NCI-H1417 treated with DMSO at 0.1 percent for 48 hours (cell line): ENCODE measurements at regions not wholly inside any gene's neighbourhood (a gene's known extent, or its start where the extent isn't known, plus 50 kb on each side); places are given as distances from the start of the nearest gene placed in this dataset.

Source experiments
- DNase-seq: peaks from one replicate; lab custom pipeline; 2025; lab: John Stamatoyannopoulos, UW

GRCh38 chr4:18247189-18247588 lies 225.6 kb upstream of the LCORL start:
- no peak for DNase-seq

- no peak for DNase-seq
Measured at GRCh38 chr4:18242919-18243693, 221.6 kb upstream of the LCORL start.

DNA sequence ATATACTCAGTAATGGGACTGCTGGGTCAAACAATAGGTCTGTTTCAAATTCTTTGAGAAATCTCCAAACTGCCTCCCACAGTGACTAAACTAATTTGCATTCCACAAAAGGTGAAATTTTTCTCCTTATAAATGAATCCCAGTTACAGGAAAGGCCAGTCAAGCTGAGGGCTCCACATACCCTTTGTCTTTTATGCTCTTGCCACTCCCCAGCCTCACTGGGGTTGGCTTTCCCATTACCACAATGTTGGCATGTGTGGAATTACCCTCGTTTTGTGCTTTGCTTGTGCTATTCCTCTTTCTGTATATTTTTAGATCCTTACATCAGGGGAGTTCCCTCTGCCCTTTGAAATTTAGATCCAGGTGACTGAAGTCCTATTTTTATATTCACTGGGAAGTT lies 220.2 kb upstream of the LCORL start:
- DNase-seq = no peak

DNA sequence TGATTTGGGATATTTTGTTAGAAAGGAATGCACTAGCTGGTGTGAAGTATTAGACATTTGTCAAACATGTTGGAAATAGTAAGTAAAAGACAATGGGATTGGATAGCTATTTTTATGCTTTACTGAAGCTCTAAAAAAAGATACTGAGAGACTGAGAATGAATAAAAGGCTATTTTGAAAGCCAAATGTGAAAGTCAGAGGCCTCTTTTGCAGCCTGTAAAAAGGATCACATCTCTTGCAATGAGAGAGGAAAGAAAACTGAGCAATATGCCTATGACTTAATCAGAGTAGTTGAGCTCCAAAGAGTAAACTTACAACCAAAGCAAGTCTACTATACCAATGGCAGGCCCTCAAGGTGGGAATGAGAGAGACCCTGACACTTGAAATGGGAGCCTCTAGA lies 212.6 kb upstream of the LCORL start:
- no peak for DNase-seq

DNA sequence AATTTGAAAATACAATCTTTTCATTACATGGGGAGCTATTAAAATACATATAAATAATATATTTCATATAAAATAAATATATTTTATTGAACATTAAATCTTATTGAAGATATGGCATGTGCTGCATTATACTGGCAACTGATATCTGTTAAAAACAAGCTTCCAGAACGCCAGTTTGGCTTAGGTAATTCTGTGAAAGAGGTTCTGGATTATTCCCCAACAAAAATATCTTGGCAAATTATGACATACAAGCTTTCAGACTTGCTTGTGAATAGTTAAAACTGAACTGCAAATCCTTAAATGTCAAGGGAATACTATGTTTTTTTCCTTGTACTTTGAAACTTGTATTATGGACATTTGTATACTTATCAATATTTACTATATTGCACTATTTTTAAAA lies 210.2 kb upstream of the LCORL start:
- DNase-seq = no peak

- no peak for DNase-seq
Measured at GRCh38 chr4:18227880-18228279, 206.3 kb upstream of the LCORL start.

DNA sequence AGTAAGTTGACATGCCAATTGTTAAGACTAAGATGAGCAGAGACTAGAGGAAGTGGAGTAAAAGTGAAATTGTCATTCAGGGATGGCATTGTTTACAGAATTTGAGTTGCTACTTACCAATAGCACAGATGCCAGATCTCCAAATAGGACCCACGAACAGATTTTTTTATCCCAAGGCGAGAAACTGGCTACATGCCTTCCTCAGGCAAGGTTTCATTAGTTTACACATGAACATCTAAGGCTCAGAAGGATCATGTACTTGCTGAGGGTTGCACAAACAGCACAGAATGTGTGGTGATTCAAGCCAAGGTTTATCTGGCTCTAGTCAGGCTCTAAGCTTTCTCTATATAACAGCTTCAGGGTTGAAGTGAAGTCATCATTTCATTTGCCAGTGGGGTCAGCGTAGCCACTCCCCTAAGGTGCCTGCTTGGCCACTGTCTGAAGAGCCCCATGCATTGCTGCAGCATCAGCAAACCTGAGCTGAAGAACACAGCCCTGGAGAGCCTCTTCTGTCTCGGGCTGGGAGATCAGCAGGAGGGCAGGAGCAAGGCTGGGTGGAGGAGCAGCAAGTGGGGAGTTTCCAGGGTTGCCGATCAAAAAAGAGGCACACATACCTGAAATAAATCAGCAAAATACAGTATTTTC lies 193.0 kb upstream of the LCORL start:
- no peak for DNase-seq

DNA sequence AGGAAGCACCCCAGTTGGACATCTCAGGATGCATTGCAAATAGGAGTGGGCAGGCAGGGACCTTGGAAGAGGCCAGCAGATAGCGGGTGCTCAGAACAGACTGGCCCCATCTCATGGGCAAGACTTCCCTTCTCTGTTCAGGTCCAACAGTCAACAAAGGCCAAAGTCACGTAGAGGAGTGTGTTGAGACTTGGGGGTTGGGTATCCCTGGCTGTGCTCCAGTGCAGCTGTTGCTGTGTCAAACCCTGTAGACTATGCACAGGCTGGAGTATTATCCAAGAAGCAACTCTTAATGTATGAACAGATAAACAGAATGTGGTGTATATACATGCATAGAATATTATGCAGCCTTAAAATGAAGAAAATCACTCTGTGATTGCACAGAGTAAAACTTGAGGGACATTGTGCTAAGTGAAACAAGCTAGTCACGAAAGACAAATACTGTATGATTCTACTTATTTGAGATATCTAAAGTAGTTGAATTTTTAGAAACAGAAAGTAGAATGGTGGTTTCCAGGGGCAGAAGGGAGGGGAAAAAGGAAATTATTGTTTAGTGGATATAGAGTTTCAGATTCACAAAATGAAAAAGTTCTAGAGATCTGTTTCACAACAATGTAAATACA lies 192.1 kb upstream of the LCORL start:
- DNase-seq = no peak

DNA sequence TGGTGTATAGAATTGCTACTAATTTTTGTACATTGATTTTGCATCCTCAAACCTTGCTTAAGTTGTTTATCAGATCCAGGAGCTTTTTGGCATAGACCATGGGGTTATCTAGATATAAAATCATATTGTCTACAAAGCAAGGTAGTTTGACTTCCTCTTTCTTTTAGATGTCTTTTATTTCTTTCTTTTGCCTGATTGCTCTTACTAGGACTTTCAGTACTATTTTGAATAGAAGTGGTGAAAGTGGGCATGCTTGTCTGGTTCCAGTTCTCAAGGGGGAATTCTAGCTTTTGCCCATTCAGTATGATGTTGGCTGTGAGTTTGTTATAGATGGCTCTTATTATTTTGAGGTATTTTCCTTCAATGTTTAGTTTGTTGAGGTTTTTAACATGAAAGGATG lies 187.9 kb upstream of the LCORL start:
- no peak for DNase-seq

GRCh38 chr4:18203966-18204365 lies 182.4 kb upstream of the LCORL start:
- no peak for DNase-seq

DNA sequence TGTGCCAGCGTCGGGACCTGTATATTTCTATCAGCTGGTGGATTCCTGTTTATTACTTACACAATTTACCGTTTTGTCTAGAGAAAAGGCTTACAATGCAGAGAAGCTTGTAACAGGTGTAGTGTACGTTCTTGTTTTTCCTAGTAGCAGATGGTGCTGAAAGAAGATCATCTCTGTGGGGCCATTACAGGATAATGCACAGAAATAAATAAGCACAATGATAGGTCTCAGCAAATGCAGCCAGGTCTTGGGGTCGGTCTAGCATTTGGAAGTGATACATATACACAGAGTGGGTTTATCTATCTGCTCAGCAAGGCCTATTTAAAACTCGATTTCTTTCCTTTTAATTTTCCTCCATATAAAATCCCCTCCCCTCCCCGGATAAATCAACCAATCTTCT lies 180.9 kb upstream of the LCORL start:
- DNase-seq = no peak

- no peak for DNase-seq
Measured at GRCh38 chr4:18201885-18202284, 180.3 kb upstream of the LCORL start.

- no peak for DNase-seq
Measured at GRCh38 chr4:18198653-18199052, 177.1 kb upstream of the LCORL start.

- DNase-seq = no peak
Measured at GRCh38 chr4:18197467-18197866, 175.9 kb upstream of the LCORL start.

DNA sequence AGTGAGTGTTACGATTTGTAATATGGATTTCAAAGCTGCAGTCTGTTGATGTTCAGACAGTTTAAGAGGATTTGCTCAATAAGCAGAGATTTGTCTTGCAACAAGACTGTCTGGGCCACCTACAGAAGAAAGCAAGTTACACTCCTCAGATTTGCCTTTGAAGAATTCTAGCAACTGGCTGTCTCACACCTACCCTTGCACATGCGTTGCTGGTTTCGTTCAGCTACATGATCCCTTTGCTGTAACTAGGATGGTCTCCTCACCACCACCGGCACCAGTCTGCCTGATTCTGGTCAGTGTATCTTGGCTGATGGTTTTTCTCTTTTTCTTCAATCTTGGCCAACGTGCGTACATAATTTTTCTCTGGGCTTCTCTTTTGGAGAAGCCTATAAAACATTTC lies 172.7 kb upstream of the LCORL start:
- no peak for DNase-seq

DNA sequence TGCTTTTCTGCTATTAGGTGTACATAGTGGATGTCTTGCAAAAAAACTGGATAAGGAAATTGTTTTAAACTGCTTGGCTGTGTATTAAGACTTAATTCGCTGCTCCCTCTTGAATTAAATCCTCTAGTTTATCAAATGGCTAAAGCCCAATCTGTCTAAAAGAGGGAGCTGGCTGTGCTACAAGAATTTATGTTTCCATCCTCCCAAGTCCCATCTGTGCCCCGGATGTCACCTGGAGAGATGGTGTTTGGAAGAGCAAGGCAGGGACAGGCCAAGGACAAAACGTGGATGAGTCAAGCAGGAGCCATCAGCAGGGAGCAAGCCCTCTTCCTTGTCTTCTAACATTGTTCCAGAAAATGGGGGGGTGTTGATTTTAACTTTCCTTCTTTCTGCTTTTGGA lies 171.3 kb upstream of the LCORL start:
- DNase-seq = no peak

DNA sequence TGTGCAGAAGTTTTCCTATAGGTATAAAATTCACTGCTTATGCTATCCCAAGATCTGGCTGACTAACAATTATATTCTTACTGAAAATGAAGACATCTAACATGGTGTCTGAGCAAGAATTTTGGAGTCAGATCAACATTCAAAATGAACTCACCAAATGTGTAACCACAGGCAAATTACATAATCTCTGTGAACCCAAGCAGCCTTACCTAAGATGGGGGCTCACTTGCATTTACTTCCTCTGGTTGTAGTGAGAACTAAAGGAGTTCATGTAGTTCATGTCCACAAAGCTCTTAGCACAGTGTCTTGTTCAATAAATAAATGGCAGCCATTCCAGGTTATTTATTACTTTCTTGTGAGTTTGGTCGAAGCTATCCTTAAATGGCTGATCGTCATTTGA lies 163.9 kb upstream of the LCORL start:
- no peak for DNase-seq

DNA sequence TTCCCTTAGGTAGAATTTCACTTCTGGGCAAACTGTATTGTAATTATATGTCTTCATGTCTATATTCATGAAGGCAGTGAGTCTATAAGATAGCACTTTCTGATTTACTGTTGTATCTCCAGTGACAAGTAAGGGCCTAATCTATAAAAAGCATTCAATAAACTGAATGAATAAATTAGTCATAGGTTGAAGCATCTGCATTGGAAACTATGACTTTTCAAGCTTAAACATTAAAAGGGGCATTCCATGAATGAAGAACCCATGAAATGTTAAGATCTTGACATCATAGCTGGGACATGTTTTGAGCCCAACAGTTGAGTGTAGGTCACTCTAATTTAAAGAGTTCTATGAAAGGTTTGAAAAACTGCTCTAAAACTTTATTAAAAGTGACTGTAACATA lies 159.3 kb upstream of the LCORL start:
- no peak for DNase-seq

DNA sequence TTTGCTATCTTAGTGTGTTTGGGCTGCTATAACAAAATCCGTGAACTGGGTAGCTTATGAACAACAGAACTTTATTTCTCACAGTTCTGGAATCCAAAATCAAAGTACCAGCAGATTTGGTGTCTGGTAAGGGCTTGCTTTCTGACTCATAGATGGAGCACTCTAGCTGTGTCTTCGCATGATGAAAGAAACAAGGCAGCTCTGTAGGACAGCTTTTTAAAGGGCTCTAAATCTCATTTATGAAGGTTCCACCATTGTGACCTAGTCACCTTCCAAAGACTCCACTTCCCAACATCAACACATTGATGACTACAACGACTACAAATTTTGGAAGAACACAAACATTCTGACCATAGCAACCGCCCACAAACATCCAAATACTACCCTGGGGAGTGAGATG lies 158.6 kb upstream of the LCORL start:
- DNase-seq = no peak

DNA sequence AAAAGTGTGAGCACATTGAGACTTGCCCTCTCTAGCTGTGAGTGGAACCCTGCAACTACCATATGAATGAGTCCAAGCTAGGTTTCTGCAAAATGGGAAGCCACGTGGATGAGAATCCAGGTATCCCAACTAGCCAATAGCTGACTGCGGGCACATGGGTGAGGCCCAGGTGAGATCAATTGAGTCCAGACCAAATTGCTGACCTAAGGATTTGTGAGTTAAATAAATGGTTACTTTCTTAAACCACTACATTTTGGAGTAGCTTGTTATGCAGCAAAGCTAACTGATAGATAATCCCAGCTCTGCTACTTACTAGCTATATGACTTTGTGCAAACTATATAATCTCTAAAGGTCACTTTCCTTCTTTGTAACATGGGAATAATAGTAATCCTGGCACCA lies 150.3 kb upstream of the LCORL start:
- no peak for DNase-seq

DNA sequence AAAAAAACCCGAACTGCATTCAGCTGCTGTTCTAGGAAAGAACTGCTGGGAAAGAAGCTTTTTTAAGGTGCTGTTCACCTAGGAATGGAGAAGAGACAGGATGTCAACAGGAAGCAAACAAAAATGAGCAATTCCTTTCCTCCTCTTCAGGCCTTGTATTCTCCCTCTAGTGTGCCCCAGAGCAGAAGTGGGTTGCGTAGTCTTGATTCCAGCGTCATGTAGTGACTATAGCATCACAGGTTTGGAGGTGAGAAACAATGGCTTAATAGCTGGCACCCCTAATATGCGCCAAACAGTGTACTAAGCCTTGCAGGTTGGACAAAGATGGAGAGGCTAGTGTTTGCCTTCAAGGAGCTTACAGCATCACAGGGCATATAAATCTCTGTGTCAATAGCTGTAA lies 146.3 kb upstream of the LCORL start:
- no peak for DNase-seq

- no peak for DNase-seq
Measured at GRCh38 chr4:18166925-18167324, 145.4 kb upstream of the LCORL start.

DNA sequence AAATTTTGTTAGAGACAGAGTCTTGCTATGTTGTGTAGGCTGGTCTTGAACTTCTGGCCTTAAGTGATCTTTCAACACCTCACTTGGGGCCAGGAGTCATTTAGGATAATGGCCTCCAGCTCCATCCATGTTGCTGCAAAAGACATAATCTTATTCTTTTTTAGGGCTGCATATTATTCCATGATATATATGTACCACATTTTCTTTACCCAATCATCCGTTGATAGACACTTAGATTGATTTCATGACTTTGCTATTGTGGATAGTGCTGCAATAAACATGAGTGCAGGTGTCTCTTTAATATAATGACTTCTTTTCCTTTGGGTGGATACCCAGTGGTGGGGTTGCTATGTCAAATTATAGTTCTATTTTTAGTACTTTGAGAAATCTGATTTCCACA lies 140.9 kb upstream of the LCORL start:
- DNase-seq = no peak
